ENCODE measurements at regions not wholly inside any gene's neighbourhood (a gene's known extent, or its start where the extent isn't known, plus 50 kb on each side); places are given as distances from the start of the nearest gene placed in this dataset.

DNA sequence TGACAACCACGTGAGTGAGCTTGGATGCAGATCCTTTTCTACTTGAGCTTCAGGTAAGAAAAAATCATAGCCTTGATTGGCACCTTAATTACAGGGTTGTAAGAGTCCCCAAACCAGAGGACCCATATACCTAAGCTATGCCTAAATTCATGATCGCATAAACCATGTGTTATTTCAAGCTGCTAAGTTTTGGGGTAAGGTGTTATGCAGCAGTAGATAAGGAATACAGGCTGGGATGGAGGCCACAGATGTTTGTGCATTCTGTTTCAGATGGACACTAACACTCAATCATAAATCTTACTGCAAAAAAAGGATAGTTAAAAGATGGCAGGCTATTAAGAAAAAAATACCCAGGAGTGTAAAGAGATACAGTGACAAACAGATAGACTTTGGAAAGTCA is 112.3 kb downstream of the ASB9 start:
- H3K27ac ChIP-seq (ENCODE audit: extremely low read depth, low read depth, low read length) = no peak overlapping the region
- ChIA-PET POLR2A (no interaction called here), CTCF (ENCODE audit: low intra/inter-chr PET ratio) (no interaction called here)
- H3K9me1 ChIP-seq (ENCODE audit: control insufficient read depth, insufficient read depth, low read length) = no peaks in the 10 kb centered on the region
- intact Hi-C loops (cut with micrococcal nuclease) = no loop called here
- no peak for ATAC-seq
- no peak overlapping the region for H3K4me2 ChIP-seq (ENCODE audit: insufficient read depth, low read length)
- H3K4me1 ChIP-seq (replicated peaks in 1 of 2; ENCODE audit: control insufficient read depth in 2 of 2, insufficient read depth in 2 of 2, low read length in 2 of 2) = no peaks in the 10 kb centered on the region; a peak in 2 of 5 replicates
- H3K4me3 ChIP-seq = no peak overlapping the region
- peak in 2 of 4 experiments; percentile 9 to 15 for DNase-seq (ENCODE audit: extremely low read depth in 1 of 4, low spot score in 3 of 4)
- no peaks in the 10 kb centered on the region for H3K9me3 ChIP-seq (replicated peaks; ENCODE audit: control insufficient read depth, insufficient read depth, low read depth, low read length)
- no peaks in the 10 kb centered on the region for H4K20me1 ChIP-seq (replicated peaks; ENCODE audit: control insufficient read depth, insufficient read depth, low read length)
- no peak overlapping the region for H2AFZ ChIP-seq (ENCODE audit: low read depth, low read length)
- WGBS (ENCODE audit: insufficient coverage, low coverage, missing lambda C conversion rate) = 6% methylated on average over 2 of the region's 2 CpGs
- no peaks in the 10 kb centered on the region for H3K79me2 ChIP-seq (ENCODE audit: control insufficient read depth, insufficient read depth, low read length)
- H3K36me3 ChIP-seq (ENCODE audit: control insufficient read depth, insufficient read depth, low read length) = no peaks in the 10 kb centered on the region
- no peaks in the 10 kb centered on the region for H3K27me3 ChIP-seq (ENCODE audit: control insufficient read depth in 2 of 2, insufficient read depth in 2 of 2, low read length in 2 of 2)
- no peak overlapping the region for H3K9ac ChIP-seq (ENCODE audit: insufficient read depth in 1 of 2, low read depth in 2 of 2, low read length in 2 of 2)
- no peak for FAIRE-seq
- in situ Hi-C loops (cut with MboI) = no loop called here
- BruUV-seq (replicated peaks) = no TSS peak
- TF ChIP-seq NR2F6 (CRISPR knock-in tag; IDR thresholded peaks at IDR 0.05) (no peak), CBFA2T3 (IDR thresholded peaks at IDR 0.05) (peak; percentile 51), MEIS2 (IDR thresholded peaks at IDR 0.05; ENCODE audit: partially characterized antibody) (peak; percentile 31), FOXK2 (conservative IDR thresholded peaks at IDR 0.05 in 1 of 2, IDR thresholded peaks at IDR 0.05 in 1 of 2; ENCODE audit: low read depth in 2 of 2) (no peak), HNRNPK (IDR thresholded peaks at IDR 0.05; ENCODE audit: low read depth, low read length, poor library complexity, severe bottlenecking) (no peak), TAL1 (IDR thresholded peaks at IDR 0.05) (peak; percentile 29; the same call in 1 of the 2 replicates), CBFA2T2 (conservative IDR thresholded peaks at IDR 0.05) (peak; percentile 29; the same call in 1 of the 2 replicates), TEAD4 (IDR thresholded peaks at IDR 0.05; ENCODE audit: low read length) (peak; percentile 50), TEAD4 (CRISPR knock-in tag; IDR thresholded peaks at IDR 0.05; ENCODE audit: borderline replicate concordance) (no peak)
- TF ChIP-seq, protein P1, sequence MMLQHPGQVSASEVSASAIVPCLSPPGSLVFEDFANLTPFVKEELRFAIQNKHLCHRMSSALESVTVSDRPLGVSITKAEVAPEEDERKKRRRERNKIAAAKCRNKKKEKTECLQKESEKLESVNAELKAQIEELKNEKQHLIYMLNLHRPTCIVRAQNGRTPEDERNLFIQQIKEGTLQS (IDR thresholded peaks at IDR 0.05) = no peak
- TF ChIP-seq, protein P1 (CRISPR knock-in tag; conservative IDR thresholded peaks at IDR 0.05) = no peak

Measured in K562 (cell line).